AG04449 (cell line): ENCODE measurements at regions not wholly inside any gene's neighbourhood (a gene's known extent, or its start where the extent isn't known, plus 50 kb on each side); places are given as distances from the start of the nearest gene placed in this dataset.

ENCODE experiments used
- CTCF ChIA-PET: fragments of 350-600 bp; formaldehyde crosslinking; extraction: SDS; loops from one replicate; lab custom pipeline; 2021; ENCODE audit warnings: antibody characterized with exemption; lab: Yijun Ruan, JAX
- POLR2A ChIA-PET: fragments of 400-600, 350-600 bp; formaldehyde crosslinking; extraction: SDS; loops from one replicate; lab custom pipeline; 2020; ENCODE audit warnings: antibody characterized with exemption, inconsistent platforms; lab: Yijun Ruan, JAX
- DNase-seq: peaks from one replicate; pipeline ENCODE4 v3.0.0-alpha.2; 2010; ENCODE audit warnings: low read depth, low spot score
- H3K4me3 ChIP-seq: 2 replicates; pipeline ENCODE4 v1.5.1; 2011; ENCODE audit warnings: low read depth, mild to moderate bottlenecking, control low read depth, low read length
- TF ChIP-seq, protein P1 (sequence below): IDR thresholded peaks from one replicate; pipeline ENCODE4 v1.5.1; 2011; ENCODE audit warnings: mild to moderate bottlenecking, moderate library complexity, low read length, control low read depth, inconsistent platforms; ENCODE audit not compliant: insufficient read depth; ENCODE audit errors: missing control alignments

- POLR2A ChIA-PET: no interaction called here
- CTCF ChIA-PET: no interaction called here
- TF ChIP-seq, protein P1, sequence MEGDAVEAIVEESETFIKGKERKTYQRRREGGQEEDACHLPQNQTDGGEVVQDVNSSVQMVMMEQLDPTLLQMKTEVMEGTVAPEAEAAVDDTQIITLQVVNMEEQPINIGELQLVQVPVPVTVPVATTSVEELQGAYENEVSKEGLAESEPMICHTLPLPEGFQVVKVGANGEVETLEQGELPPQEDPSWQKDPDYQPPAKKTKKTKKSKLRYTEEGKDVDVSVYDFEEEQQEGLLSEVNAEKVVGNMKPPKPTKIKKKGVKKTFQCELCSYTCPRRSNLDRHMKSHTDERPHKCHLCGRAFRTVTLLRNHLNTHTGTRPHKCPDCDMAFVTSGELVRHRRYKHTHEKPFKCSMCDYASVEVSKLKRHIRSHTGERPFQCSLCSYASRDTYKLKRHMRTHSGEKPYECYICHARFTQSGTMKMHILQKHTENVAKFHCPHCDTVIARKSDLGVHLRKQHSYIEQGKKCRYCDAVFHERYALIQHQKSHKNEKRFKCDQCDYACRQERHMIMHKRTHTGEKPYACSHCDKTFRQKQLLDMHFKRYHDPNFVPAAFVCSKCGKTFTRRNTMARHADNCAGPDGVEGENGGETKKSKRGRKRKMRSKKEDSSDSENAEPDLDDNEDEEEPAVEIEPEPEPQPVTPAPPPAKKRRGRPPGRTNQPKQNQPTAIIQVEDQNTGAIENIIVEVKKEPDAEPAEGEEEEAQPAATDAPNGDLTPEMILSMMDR: no peak
- no peak overlapping the region for H3K4me3 ChIP-seq
- DNase-seq: peak; percentile 74
Measured at GRCh38 chr3:190718671-190719070, 143.8 kb downstream of the GMNC start.

GRCh38 chr3:190718097-190718496, 144.4 kb downstream of the GMNC start:
- ChIA-PET CTCF (no interaction called here), POLR2A (no interaction called here)
- DNase-seq: no peak
- TF ChIP-seq, protein P1: no peak
- no peak overlapping the region for H3K4me3 ChIP-seq

GRCh38 chr3:190716961-190717360, 145.5 kb downstream of the GMNC start:
- ChIA-PET CTCF (interaction anchor here (1.2 to 3.9 kb wide), 4 partner anchors 10 to 334 kb away, joined by 3 to 19 read pairs (median 5); no protein-coding TSS in a partner anchor), POLR2A (no interaction called here)
- H3K4me3 ChIP-seq: no peak overlapping the region
- no peak for DNase-seq
- TF ChIP-seq, protein P1: no peak

DNA sequence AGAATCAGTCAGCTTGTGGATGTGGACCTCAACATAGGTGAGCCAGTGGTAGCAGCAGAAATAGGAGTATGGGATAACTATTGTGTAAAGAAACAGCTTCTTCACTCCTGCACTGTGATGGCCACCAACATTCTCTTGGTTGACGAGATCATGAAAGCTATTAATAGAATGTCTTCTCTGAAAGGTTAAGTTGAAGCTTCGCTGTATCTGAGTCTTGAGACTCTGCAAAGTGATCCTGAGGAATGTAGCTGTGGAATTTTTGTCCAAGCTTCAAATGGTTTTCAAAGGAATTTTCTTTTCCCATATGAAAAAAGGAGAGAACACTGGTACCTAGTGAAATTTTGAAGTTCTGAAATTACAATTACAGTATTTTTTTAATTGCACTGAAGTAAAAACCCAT, 146.3 kb downstream of the GMNC start:
- ChIA-PET CTCF (interaction anchor here (0.8 to 3.9 kb wide), 6 partner anchors 9 to 202 kb away, joined by 3 to 19 read pairs (median 4); partner anchors contain the start of gene IL1RAP), POLR2A (no interaction called here)
- H3K4me3 ChIP-seq: no peak overlapping the region
- TF ChIP-seq, protein P1: no peak
- DNase-seq: no peak

DNA sequence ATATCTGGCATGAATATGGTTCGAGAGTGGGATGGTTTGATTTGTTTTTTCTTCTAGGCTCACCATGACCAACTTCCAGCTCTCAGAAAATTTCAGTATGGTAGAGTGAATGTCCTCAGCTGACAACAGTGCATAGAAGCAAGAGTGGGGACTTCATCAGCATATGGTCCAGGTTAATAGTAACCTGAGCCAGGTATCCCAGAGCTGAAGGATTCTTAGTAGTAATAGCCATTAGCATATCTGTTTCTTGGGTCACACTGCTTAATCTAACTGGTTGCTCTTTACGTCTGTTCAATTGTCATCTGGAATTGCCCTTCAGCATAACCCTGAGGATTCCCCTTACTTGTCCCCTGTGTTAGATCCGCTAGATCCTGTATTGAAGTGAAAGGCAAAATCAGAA, 151.8 kb downstream of the GMNC start:
- CTCF ChIA-PET: interaction anchor here (0.9 to 1.1 kb wide), 2 partner anchors 11 to 14 kb away, joined by 3 to 4 read pairs; no protein-coding TSS in a partner anchor
- POLR2A ChIA-PET: no interaction called here
- no peak overlapping the region for H3K4me3 ChIP-seq
- TF ChIP-seq, protein P1: no peak
- no peak for DNase-seq

DNA sequence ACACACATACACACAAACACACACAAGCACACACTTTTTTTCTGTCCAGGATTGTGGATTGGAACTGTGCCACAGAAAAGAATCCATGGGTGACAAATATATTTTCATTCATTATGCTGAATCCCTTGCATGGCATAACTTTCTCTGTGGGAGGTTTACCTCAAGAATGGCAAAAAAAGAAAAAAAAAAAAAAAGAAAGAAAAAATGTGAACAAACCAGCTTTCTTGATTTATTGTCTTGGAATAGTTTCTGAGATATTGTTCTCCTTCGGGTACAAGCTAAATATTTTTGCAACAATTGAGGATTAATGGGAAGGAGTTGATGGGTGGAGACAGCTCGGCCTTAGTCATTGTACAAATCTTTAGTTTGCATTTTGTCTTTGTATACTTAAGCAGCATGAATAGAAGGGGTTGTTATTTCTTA, 153.1 kb downstream of the GMNC start:
- CTCF ChIA-PET: interaction anchor here (1.0 kb wide), 1 partner anchor 9 kb away, joined by 4 read pairs; no protein-coding TSS in a partner anchor
- no peak overlapping the region for H3K4me3 ChIP-seq
- TF ChIP-seq, protein P1: no peak
- no peak for DNase-seq
- POLR2A ChIA-PET: no interaction called here
